Activated CD4-positive, alpha-beta T cell treated with anti-CD3 and anti-CD28 coated beads, Interleukin-2, amount 10 ng/mL, durations not matched to agents 24 days and 14 days (primary cell): ENCODE measurements at regions not wholly inside any gene's neighbourhood (a gene's known extent, or its start where the extent isn't known, plus 50 kb on each side); places are given as distances from the start of the nearest gene placed in this dataset.
"Not testable (repeated sequence)": the region's sequence is repeated elsewhere in the genome, so short reads cannot be mapped to it uniquely, and the experiment has no call there.

Experiments
- DNase-seq: peaks from one replicate; pipeline ENCODE4 v3.0.0; 2022
- H3K27ac Mint-ChIP-seq: one replicate; pipeline ENCODE4 v1.8.0; 2022; ENCODE audit warnings: mild to moderate bottlenecking, mixed read lengths
- H3K27me3 Mint-ChIP-seq: one replicate; pipeline ENCODE4 v1.8.0; 2022; ENCODE audit warnings: mixed read lengths
- H3K36me3 Mint-ChIP-seq: one replicate; pipeline ENCODE4 v1.8.0; 2022; ENCODE audit warnings: low read depth, mild to moderate bottlenecking, mixed read lengths
- H3K4me1 Mint-ChIP-seq: one replicate; pipeline ENCODE4 v1.8.0; 2021; ENCODE audit warnings: mixed read lengths
- H3K4me3 Mint-ChIP-seq: one replicate; pipeline ENCODE4 v1.8.0; 2022; ENCODE audit warnings: mild to moderate bottlenecking, moderate library complexity, mixed read lengths
- H3K9me3 Mint-ChIP-seq: one replicate; pipeline ENCODE4 v1.8.0; 2021; ENCODE audit warnings: mixed read lengths
- intact Hi-C: fragments of 100-400 bp; cut with micrococcal nuclease; formaldehyde crosslinking; loops from one replicate; pipeline ENCODE4 v1.15.1; 2023

DNA sequence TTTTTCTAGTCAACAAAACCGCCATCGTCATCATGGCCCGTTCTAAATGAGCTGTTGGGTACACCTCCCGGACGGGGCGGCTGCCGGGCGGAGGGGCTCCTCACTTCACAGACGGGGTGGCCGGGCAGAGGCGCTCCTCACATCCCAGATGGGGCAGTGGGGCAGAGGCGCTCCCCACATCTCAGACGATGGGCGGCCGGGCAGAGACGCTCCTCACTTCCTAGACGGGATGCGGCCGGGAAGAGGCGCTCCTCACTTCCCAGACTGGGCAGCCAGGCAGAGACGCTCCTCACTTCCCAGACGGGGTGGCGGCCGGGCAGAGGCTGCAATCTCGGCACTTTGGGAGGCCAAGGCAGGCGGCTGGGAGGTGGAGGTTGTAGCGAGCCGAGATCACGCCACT, 250.7 kb upstream of the CNTN5 start:
- H3K27ac Mint-ChIP-seq, DNase-seq, H3K4me3 Mint-ChIP-seq, intact Hi-C loops, H3K4me1 Mint-ChIP-seq, H3K27me3 Mint-ChIP-seq, H3K9me3 Mint-ChIP-seq, H3K36me3 Mint-ChIP-seq: not testable (repeated sequence)

DNA sequence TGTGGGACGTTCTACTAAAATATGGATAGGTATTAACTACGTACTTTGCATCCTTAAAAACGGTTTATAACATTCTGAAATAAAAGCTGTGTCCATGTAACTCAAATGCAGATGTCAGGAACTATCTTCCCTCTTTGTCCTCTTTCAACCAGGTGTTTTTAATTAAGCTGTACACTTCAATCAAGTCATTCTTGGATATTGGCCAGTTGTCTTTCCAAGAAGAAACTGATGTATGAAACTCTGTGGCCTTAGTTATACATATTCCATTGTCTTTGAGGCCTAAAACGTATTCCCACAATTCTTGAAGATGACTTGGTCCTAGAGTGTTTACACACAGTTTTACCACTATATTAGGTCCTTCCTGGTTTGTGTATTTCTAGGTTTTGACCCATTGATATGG, 249.0 kb upstream of the CNTN5 start:
- H3K4me1 Mint-ChIP-seq, result no peaks in the 10 kb centered on the region
- DNase-seq, result no peak
- H3K4me3 Mint-ChIP-seq, result no peak overlapping the region
- no peak overlapping the region for H3K27ac Mint-ChIP-seq
- intact Hi-C loops, result no loop called here
- no peaks in the 10 kb centered on the region for H3K36me3 Mint-ChIP-seq
- H3K27me3 Mint-ChIP-seq, result no peaks in the 10 kb centered on the region
- H3K9me3 Mint-ChIP-seq, result peaks cover 4% of the 10 kb centered on the region

- H3K9me3 Mint-ChIP-seq, result peaks cover 4% of the 10 kb centered on the region
- intact Hi-C loops, result no loop called here
- no peak for DNase-seq
- H3K4me3 Mint-ChIP-seq, result no peak overlapping the region
- no peaks in the 10 kb centered on the region for H3K36me3 Mint-ChIP-seq
- no peaks in the 10 kb centered on the region for H3K27me3 Mint-ChIP-seq
- no peaks in the 10 kb centered on the region for H3K4me1 Mint-ChIP-seq
- no peak overlapping the region for H3K27ac Mint-ChIP-seq
Observed at GRCh38 chr11:98772893-98773292, 247.9 kb upstream of the CNTN5 start.

GRCh38 chr11:98793276-98793675, 227.5 kb upstream of the CNTN5 start:
- Mint-ChIP-seq H3K4me1 (no peaks in the 10 kb centered on the region), H3K27ac (no peak overlapping the region), H3K27me3 (no peaks in the 10 kb centered on the region), H3K4me3 (no peak overlapping the region), H3K36me3 (no peaks in the 10 kb centered on the region), H3K9me3 (no peaks in the 10 kb centered on the region)
- DNase-seq, result no peak
- intact Hi-C loops, result no loop called here

DNA sequence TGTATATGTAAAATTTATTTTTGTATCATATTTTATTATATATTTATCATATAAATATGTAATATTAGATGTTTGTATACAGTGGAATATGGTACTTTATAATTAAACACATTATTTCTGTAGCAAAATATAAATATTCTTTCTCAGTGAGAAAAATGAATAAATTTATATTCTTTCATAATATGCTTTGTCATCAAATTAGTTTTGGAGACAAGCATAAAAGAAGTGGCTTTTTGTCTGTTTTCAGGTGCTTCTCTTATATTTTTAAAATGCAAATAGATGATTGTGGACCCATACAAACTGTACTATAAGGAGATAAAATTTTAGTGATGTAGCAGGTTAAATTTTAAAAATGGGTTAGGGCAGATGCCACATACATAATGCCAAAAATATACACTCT, 222.4 kb upstream of the CNTN5 start:
- H3K9me3 Mint-ChIP-seq, result peaks cover 4% of the 10 kb centered on the region
- no peak for DNase-seq
- H3K27ac Mint-ChIP-seq, result no peak overlapping the region
- H3K4me3 Mint-ChIP-seq, result no peak overlapping the region
- H3K4me1 Mint-ChIP-seq, result no peaks in the 10 kb centered on the region
- H3K36me3 Mint-ChIP-seq, result no peaks in the 10 kb centered on the region
- H3K27me3 Mint-ChIP-seq, result no peaks in the 10 kb centered on the region
- intact Hi-C loops, result no loop called here

DNA sequence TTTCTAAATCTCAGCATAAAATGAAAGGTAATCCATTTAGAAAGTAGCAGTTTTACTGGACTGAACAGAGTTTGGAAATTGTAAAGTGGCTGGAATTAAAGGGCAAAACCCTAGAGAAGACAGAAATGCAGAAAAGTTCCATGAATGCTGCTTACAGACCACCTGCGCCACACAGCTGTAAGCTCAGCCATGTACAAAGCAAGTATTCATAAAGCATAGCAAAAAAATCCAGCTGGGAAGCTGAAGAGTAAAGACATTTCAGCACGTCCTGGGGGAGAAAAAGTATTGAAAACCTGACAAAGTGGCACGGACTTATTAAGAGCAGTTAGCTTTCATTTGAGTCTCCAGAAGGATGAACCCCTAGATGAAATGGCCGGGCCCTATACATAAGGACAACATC, 220.1 kb upstream of the CNTN5 start:
- no peak for DNase-seq
- intact Hi-C loops, result no loop called here
- H3K4me3 Mint-ChIP-seq, result no peak overlapping the region

DNA sequence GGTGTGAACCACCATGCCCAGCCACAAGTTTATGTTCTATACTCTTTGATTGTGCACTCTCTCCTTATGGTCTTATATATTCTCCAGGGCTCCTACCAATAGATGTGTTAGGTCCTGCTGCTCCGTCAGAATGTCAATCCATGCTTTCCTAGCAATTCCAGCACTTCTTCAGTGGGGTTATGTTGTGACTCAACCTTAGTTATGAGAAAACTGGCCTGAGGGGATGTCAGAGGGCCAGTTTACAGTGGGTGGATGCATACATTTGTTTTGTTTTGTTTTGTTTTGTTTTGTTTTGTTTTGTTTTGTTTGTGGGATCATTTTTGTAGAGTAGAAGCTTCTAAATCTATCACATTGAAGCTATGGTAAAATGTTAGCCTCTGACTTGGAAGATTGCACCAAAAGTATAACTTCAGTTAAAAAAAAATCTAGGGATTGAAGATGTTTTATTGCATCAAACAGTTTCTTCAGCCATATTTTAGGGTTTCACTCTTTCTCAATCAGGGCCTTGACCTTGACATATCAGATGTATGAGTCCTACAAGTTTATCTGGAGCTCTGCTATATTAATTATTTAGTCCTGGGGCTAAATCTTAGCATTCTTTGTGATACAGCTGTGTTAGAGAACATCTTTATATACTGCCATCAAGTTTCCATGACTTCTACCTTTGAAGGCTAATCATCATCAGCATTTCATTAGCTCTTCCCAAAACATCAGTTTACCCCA, 191.6 kb upstream of the CNTN5 start:
- H3K4me3 Mint-ChIP-seq, result no peak overlapping the region
- intact Hi-C loops, result no loop called here
- no peak for DNase-seq
- no peaks in the 10 kb centered on the region for H3K27me3 Mint-ChIP-seq
- no peak overlapping the region for H3K27ac Mint-ChIP-seq
- H3K9me3 Mint-ChIP-seq, result peaks cover 10% of the 10 kb centered on the region
- H3K36me3 Mint-ChIP-seq, result no peaks in the 10 kb centered on the region
- no peaks in the 10 kb centered on the region for H3K4me1 Mint-ChIP-seq

More for the DNA sequence above, 220.1 kb upstream of the CNTN5 start:
- H3K36me3 Mint-ChIP-seq, result no peaks in the 10 kb centered on the region
- H3K27me3 Mint-ChIP-seq, result no peaks in the 10 kb centered on the region
- no peak overlapping the region for H3K27ac Mint-ChIP-seq
- no peaks in the 10 kb centered on the region for H3K4me1 Mint-ChIP-seq
- H3K9me3 Mint-ChIP-seq, result peaks cover 7% of the 10 kb centered on the region

- Mint-ChIP-seq H3K9me3 (peaks cover 10% of the 10 kb centered on the region), H3K27ac (no peak overlapping the region), H3K4me1 (no peaks in the 10 kb centered on the region), H3K4me3 (no peak overlapping the region), H3K27me3 (no peaks in the 10 kb centered on the region), H3K36me3 (no peaks in the 10 kb centered on the region)
- intact Hi-C loops, result no loop called here
- no peak for DNase-seq
Observed at GRCh38 chr11:98829971-98830370, 190.8 kb upstream of the CNTN5 start.

GRCh38 chr11:98834776-98835175, 186.0 kb upstream of the CNTN5 start:
- peaks cover 1% of the 10 kb centered on the region for H3K9me3 Mint-ChIP-seq
- no peak for DNase-seq
- H3K36me3 Mint-ChIP-seq, result no peaks in the 10 kb centered on the region
- H3K27me3 Mint-ChIP-seq, result no peaks in the 10 kb centered on the region
- no peaks in the 10 kb centered on the region for H3K4me1 Mint-ChIP-seq
- no peak overlapping the region for H3K27ac Mint-ChIP-seq
- H3K4me3 Mint-ChIP-seq, result no peak overlapping the region
- intact Hi-C loops, result no loop called here

GRCh38 chr11:98835335-98835734, 185.4 kb upstream of the CNTN5 start:
- no peaks in the 10 kb centered on the region for H3K4me1 Mint-ChIP-seq
- H3K27ac Mint-ChIP-seq, result no peak overlapping the region
- H3K36me3 Mint-ChIP-seq, result no peaks in the 10 kb centered on the region
- H3K27me3 Mint-ChIP-seq, result no peaks in the 10 kb centered on the region
- intact Hi-C loops, result no loop called here
- no peak for DNase-seq
- H3K4me3 Mint-ChIP-seq, result no peak overlapping the region
- H3K9me3 Mint-ChIP-seq, result no peaks in the 10 kb centered on the region

DNA sequence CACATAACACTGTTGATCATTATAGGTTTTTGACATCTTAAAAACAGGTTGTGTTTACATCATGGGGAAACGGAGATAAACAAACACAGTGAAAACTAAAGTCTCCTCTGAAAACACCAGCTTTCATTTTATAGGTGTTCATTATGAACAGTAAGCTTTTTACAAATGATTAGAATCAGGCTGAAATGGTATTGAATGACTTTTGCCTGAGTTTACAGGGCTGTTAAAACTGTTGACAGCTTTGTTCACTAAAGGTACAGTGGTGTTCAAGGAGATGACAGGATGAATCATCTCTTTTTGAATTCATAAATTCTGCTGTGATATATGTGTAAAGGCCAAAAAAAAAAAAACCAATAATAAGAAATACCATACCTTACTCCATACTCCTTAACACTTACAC, 184.6 kb upstream of the CNTN5 start:
- H3K4me1 Mint-ChIP-seq, result no peaks in the 10 kb centered on the region

DNA sequence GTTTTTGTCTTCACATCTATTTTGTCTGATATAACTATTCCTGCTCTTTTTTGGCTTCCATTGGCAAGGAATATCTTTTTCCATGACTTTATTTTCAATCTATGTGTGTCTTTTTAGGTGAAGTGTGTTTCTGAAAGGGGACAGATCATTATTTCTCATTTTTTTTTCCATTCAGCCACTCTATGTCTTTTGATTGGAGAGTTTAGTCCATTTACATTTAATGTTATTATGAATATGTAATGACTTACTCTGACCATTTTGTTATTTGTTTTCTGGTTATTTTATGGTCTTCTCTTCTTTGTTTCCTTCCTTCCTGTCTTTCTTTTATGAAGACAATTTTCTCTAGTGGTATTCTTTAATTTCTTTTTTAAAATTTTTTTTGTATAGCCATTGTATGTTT, 178.6 kb upstream of the CNTN5 start:
- no peaks in the 10 kb centered on the region for H3K4me1 Mint-ChIP-seq
- no peaks in the 10 kb centered on the region for H3K36me3 Mint-ChIP-seq
- H3K4me3 Mint-ChIP-seq, result no peak overlapping the region
- no peak overlapping the region for H3K27ac Mint-ChIP-seq
- no peaks in the 10 kb centered on the region for H3K27me3 Mint-ChIP-seq
- no peak for DNase-seq
- intact Hi-C loops, result no loop called here
- H3K9me3 Mint-ChIP-seq, result no peaks in the 10 kb centered on the region

More for the DNA sequence above, 184.6 kb upstream of the CNTN5 start:
- DNase-seq, result no peak
- Mint-ChIP-seq H3K27me3 (no peaks in the 10 kb centered on the region), H3K27ac (no peak overlapping the region), H3K36me3 (no peaks in the 10 kb centered on the region), H3K4me3 (no peak overlapping the region), H3K9me3 (no peaks in the 10 kb centered on the region)
- intact Hi-C loops, result no loop called here

- Mint-ChIP-seq H3K4me1 (no peaks in the 10 kb centered on the region), H3K27ac (no peak overlapping the region), H3K27me3 (no peaks in the 10 kb centered on the region), H3K36me3 (no peaks in the 10 kb centered on the region), H3K4me3 (no peak overlapping the region), H3K9me3 (peaks cover 12% of the 10 kb centered on the region)
- intact Hi-C loops, result no loop called here
- no peak for DNase-seq
Observed at GRCh38 chr11:98862169-98862568, 158.6 kb upstream of the CNTN5 start.

DNA sequence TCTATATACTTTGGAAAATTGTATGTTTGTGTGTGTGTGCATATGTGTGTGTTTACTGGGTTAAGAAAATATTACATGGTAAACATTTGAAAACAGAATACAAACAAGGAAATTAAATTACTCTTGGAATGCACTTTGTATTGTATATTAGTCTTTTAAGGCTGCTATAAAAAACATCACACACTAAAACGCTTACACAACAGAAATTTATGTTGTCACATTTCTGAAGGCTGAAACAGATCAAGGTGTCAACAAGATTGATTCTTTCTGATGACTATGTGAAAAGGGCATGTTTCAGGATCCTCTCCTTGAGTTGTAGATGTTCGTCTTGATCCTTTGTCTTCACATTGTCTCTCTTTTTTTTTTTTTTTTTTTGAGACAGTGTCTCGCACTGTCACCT, 149.1 kb upstream of the CNTN5 start:
- H3K27ac Mint-ChIP-seq, result no peak overlapping the region
- no peaks in the 10 kb centered on the region for H3K4me1 Mint-ChIP-seq
- no peaks in the 10 kb centered on the region for H3K36me3 Mint-ChIP-seq
- intact Hi-C loops, result no loop called here
- peaks cover 4% of the 10 kb centered on the region for H3K9me3 Mint-ChIP-seq
- H3K27me3 Mint-ChIP-seq, result no peaks in the 10 kb centered on the region
- no peak for DNase-seq
- no peak overlapping the region for H3K4me3 Mint-ChIP-seq

DNA sequence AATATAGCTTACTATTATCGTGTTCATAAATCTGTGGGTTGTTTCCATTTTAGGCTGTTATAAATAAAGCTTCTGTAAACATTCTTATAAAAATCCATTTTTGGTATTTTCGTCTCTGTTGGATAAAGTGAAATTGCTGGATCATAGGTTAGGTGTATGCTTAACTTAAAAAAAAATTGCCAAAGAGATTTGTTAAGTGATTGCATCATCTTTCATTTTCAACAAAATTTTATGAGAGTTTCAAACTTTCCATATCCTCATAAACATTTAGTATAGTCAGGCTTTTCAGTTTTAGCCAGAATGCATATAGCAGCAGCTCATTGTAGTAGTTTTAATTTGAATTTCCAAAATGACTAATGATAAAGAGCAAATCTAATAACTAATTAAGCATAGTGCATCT, 146.7 kb upstream of the CNTN5 start:
- no peak overlapping the region for H3K27ac Mint-ChIP-seq

More for the DNA sequence above, 146.7 kb upstream of the CNTN5 start:
- no peak for DNase-seq
- Mint-ChIP-seq H3K27me3 (no peaks in the 10 kb centered on the region), H3K36me3 (no peaks in the 10 kb centered on the region), H3K4me3 (no peak overlapping the region), H3K9me3 (no peaks in the 10 kb centered on the region), H3K4me1 (no peaks in the 10 kb centered on the region)
- intact Hi-C loops, result no loop called here
